Stomach (tissue), 4 donors: ENCODE measurements at regions not wholly inside any gene's neighbourhood (a gene's known extent, or its start where the extent isn't known, plus 50 kb on each side); places are given as distances from the start of the nearest gene placed in this dataset.

ENCODE experiments used
- EP300 ChIP-seq: sonication (generic); formaldehyde crosslinking; IDR thresholded peaks from one replicate; pipeline ENCODE4 v1.6.1; 2017; ENCODE audit warnings: antibody characterized with exemption
- POLR2A ChIP-seq, 4 donors: fragments of 450-650 bp; IDR thresholded peaks; one replicate each; pipeline ENCODE4 v1.6.1; 2016; ENCODE audit warnings: antibody characterized with exemption in 4 of 4, control low read depth in 2 of 4, mild to moderate bottlenecking in 1 of 4, moderate library complexity in 1 of 4
- POLR2AphosphoS5 ChIP-seq, 3 donors: sonication (generic); formaldehyde crosslinking; IDR thresholded peaks; one replicate each; pipeline ENCODE4 v1.6.1; 2016; ENCODE audit warnings: antibody characterized with exemption in 3 of 3
- TF ChIP-seq, protein P1 (sequence below), 7 experiments: fragments of 450-650 bp in 4 of 7; fragments of 200-600 bp in 3 of 7; sonication (generic) in 3 of 7; IDR thresholded peaks; one replicate each; pipeline ENCODE4 v1.5.1; 2016 to 2019; ENCODE audit warnings: antibody characterized with exemption in 7 of 7, control low read depth in 2 of 7, mild to moderate bottlenecking in 1 of 7

DNA sequence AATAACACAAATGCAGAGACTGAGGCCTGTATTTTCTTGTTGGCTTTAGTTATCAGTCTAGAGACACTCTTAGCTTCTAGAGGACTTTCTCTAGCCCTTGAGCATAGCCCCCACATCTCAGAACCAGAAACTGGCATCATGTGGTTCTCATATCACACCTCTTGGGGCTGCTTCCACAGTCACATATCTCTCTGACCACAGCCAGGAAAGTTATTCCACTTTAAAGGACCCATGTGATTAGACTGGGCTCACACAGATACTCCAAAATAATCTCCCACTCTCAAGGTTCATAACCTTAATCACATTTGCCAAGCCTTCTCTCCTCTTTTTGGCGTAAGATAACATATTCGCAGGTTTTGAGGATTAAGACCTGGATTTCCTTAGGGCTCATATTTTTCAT, 846.9 kb upstream of the MIR17HG start:
- TF ChIP-seq EP300: no peak
- TF ChIP-seq, protein P1, sequence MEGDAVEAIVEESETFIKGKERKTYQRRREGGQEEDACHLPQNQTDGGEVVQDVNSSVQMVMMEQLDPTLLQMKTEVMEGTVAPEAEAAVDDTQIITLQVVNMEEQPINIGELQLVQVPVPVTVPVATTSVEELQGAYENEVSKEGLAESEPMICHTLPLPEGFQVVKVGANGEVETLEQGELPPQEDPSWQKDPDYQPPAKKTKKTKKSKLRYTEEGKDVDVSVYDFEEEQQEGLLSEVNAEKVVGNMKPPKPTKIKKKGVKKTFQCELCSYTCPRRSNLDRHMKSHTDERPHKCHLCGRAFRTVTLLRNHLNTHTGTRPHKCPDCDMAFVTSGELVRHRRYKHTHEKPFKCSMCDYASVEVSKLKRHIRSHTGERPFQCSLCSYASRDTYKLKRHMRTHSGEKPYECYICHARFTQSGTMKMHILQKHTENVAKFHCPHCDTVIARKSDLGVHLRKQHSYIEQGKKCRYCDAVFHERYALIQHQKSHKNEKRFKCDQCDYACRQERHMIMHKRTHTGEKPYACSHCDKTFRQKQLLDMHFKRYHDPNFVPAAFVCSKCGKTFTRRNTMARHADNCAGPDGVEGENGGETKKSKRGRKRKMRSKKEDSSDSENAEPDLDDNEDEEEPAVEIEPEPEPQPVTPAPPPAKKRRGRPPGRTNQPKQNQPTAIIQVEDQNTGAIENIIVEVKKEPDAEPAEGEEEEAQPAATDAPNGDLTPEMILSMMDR (IDR thresholded peaks at IDR 0.05): no peak
- no peak for TF ChIP-seq POLR2AphosphoS5 (IDR thresholded peaks at IDR 0.05)
- TF ChIP-seq POLR2A (IDR thresholded peaks at IDR 0.05): no peak
